OCI-LY3 (cell line): ENCODE measurements at regions not wholly inside any gene's neighbourhood (a gene's known extent, or its start where the extent isn't known, plus 50 kb on each side); places are given as distances from the start of the nearest gene placed in this dataset.

Experiments used
- CTCF ChIP-seq: fragments of 200-600, 300-600 bp; sonication (generic); IDR thresholded peaks from 2 replicates; pipeline ENCODE4 v1.5.1; 2014; ENCODE audit warnings: antibody characterized with exemption, low read length, low read depth
- EZH2phosphoT487 ChIP-seq: fragments of 200-600 bp; shearing (Covaris generic); IDR thresholded peaks from 2 replicates; pipeline ENCODE4 v1.6.1; 2018; ENCODE audit warnings: antibody characterized with exemption, mixed run types, low read depth

- TF ChIP-seq CTCF (no peak), EZH2phosphoT487 (no peak)
Observed at GRCh38 chr1:29478879-29479278, 242.6 kb downstream of the PTPRU start.
